ENCODE measurements at regions not wholly inside any gene's neighbourhood (a gene's known extent, or its start where the extent isn't known, plus 50 kb on each side); places are given as distances from the start of the nearest gene placed in this dataset.
"Not testable (repeated sequence)": the region's sequence is repeated elsewhere in the genome, so short reads cannot be mapped to it uniquely, and the experiment has no call there.

- TF ChIP-seq, protein P1, sequence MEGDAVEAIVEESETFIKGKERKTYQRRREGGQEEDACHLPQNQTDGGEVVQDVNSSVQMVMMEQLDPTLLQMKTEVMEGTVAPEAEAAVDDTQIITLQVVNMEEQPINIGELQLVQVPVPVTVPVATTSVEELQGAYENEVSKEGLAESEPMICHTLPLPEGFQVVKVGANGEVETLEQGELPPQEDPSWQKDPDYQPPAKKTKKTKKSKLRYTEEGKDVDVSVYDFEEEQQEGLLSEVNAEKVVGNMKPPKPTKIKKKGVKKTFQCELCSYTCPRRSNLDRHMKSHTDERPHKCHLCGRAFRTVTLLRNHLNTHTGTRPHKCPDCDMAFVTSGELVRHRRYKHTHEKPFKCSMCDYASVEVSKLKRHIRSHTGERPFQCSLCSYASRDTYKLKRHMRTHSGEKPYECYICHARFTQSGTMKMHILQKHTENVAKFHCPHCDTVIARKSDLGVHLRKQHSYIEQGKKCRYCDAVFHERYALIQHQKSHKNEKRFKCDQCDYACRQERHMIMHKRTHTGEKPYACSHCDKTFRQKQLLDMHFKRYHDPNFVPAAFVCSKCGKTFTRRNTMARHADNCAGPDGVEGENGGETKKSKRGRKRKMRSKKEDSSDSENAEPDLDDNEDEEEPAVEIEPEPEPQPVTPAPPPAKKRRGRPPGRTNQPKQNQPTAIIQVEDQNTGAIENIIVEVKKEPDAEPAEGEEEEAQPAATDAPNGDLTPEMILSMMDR (IDR thresholded peaks at IDR 0.05; ENCODE audit: low read depth, low read length) = no peak
- no peak overlapping the region for H3K4me3 ChIP-seq (replicated peaks in 1 of 2; ENCODE audit: low read depth in 2 of 2, low read length in 2 of 2)
- no peak for DNase-seq (ENCODE audit: low read depth in 2 of 2)
Measured at GRCh38 chr16:65807858-65808257, 558.6 kb upstream of the CDH5 start.

- not testable (repeated sequence) for H3K4me3 ChIP-seq (replicated peaks in 1 of 2; ENCODE audit: low read depth in 2 of 2, low read length in 2 of 2); DNase-seq (ENCODE audit: low read depth in 2 of 2)
Measured at GRCh38 chr16:65805704-65806103, 560.8 kb upstream of the CDH5 start.

DNA sequence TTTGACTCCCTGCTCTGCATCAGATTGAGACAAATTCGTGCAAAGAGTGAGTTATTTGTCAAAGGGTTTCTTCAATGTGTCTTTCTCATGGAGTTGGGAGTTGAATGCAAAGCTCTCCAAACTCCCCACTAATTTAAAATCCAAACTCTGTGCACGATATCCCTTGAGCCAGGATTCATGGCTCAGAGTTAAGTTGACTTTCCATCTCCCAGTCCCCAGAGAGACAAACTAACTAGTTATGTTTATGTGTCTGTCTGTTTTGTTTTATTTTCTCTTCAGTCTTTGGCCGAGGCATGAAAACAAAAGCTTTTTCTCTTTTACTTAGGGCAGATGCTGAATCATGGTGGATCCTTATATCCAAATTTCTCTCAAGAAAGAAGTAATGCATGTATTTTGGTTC is 570.0 kb upstream of the CDH5 start:
- no peak for DNase-seq (ENCODE audit: low read depth in 2 of 2)
- no peak overlapping the region for H3K4me3 ChIP-seq (replicated peaks in 1 of 2; ENCODE audit: low read depth in 2 of 2, low read length in 2 of 2)
- TF ChIP-seq, protein P1 (IDR thresholded peaks at IDR 0.05; ENCODE audit: low read depth, low read length) = no peak

DNA sequence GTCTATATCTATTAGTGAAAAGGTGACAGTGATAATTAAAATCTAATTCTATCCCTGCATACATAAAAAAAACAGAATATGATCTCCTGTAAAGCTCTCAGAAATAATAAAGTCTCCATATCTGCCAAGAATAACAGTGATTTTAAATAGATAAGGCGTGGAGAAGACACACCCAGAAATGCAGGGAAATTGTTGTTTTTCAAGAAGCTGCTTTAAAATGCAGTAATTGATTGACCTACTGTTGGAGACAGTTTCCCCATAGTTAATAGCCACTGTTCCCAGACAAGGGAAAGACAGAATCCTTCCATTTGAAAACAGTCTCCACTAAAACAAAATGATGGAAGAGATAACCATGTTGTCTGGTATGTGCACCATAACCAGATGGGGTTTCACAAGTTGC is 571.5 kb upstream of the CDH5 start:
- no peak for DNase-seq (ENCODE audit: low read depth in 2 of 2)
- TF ChIP-seq, protein P1 (IDR thresholded peaks at IDR 0.05; ENCODE audit: low read depth, low read length) = no peak
- H3K4me3 ChIP-seq (replicated peaks in 1 of 2; ENCODE audit: low read depth in 2 of 2, low read length in 2 of 2) = no peak overlapping the region

GRCh38 chr16:65793781-65794180 is 572.7 kb upstream of the CDH5 start:
- DNase-seq (ENCODE audit: low read depth in 2 of 2) = no peak
- no peak overlapping the region for H3K4me3 ChIP-seq (replicated peaks in 1 of 2; ENCODE audit: low read depth in 2 of 2, low read length in 2 of 2)
- TF ChIP-seq, protein P1 (IDR thresholded peaks at IDR 0.05; ENCODE audit: low read depth, low read length) = no peak

GRCh38 chr16:65790768-65791167 is 575.7 kb upstream of the CDH5 start:
- TF ChIP-seq, protein P1 (IDR thresholded peaks at IDR 0.05; ENCODE audit: low read depth, low read length) = no peak
- no peak for DNase-seq (ENCODE audit: low read depth in 2 of 2)
- no peak overlapping the region for H3K4me3 ChIP-seq (replicated peaks in 1 of 2; ENCODE audit: low read depth in 2 of 2, low read length in 2 of 2)

DNA sequence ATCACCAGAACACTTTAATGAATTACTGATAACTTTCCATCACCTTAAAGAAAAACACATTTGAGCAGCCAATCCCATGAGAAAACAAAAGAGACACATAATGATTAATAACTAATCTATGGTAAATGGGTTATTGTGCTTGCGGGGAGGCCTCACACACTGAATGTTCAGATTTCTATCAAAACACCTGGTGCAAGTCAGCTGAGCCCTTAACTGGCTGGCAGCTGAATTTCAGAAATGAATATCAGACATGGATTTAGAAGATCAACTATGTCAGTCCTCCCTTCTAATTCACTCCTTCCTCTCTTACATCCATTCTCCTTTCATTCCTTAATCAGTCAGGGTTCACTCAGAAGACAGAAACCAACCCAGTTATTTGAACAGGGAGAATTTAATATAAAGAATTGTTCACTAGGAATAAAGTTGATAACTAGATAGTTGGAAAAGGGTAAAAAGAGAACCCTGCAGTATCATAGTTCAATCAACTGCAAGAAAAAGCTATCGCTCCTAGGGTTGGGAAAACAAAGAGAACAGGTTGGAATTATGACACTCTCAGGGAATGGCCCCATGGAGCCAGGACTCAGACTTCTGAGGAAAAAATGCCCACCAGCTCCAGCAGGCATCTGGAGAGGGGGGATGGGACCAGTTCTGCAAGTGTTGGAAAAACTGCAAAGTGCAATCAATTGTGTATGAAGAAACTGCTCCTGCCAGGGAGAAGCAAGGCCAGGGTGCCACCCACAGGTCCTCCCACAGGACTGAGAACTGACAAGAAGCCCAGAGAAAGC is 577.1 kb upstream of the CDH5 start:
- TF ChIP-seq, protein P1 (IDR thresholded peaks at IDR 0.05; ENCODE audit: low read depth, low read length) = no peak
- no peak for DNase-seq (ENCODE audit: low read depth in 2 of 2)

More for the DNA sequence above, 577.1 kb upstream of the CDH5 start:
- no peak overlapping the region for H3K4me3 ChIP-seq (replicated peaks in 1 of 2; ENCODE audit: low read depth in 2 of 2, low read length in 2 of 2)

Data from cardiac fibroblast (primary cell).